ENCODE measurements at regions not wholly inside any gene's neighbourhood (a gene's known extent, or its start where the extent isn't known, plus 50 kb on each side); places are given as distances from the start of the nearest gene placed in this dataset.

GRCh38 chr2:129895526-129896082 lies 83.9 kb upstream of the RAB6C start:
- Mint-ChIP-seq H3K27me3 (peaks cover 28% of the 10 kb centered on the region), H3K36me3 (ENCODE audit: insufficient read depth) (no peaks in the 10 kb centered on the region), H3K27ac (no peak overlapping the region), H3K9me3 (ENCODE audit: low read depth) (peaks cover 8% of the 10 kb centered on the region), H3K4me3 (ENCODE audit: low read depth) (no peak overlapping the region), H3K4me1 (ENCODE audit: low read depth) (peaks cover 2% of the 10 kb centered on the region)
- no peak for DNase-seq (ENCODE audit: low spot score, unreplicated experiment)
- no peak for TF ChIP-seq CTCF (IDR thresholded peaks at IDR 0.05; ENCODE audit: unreplicated experiment)

DNA sequence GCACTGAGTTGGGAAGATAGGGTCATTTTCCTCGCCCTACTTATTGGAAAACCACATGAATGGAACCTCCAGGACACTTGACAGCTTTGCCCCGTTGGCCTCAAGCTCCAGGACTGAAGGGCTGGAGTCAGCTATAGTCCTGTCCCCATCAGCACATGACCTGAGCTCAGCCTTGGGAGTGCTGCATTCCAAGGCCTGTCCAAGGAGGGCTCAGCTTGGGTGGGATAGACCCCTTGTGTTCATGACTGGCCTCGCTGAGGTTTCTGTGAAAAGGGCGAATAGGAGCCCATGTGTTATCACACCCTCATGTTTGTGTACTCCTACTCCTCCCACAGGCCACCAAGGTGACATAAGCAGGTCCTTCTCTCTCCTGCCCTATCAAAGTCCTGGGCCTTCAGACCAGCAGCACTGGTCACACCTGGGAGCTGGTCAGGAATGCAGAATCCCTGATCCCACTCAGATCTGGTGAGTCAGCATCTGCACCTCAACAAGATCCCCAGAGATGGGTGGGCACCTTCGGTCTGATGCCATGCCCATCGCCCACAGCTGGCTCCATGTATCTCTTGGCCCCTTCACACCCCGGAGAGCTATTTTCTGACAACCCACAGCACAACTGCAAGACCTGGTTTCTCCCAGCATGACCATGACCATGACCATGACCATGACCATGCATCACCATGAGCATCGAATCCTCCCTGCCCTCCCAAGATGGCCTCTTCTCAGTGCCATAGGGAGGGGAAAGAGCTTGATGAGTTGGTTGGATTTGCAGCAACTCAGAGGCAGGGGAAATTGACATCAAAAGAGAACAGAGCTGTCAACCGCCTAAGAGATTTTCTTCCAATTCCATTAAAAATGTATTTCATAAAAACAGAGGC lies 83.0 kb upstream of the RAB6C start:
- no peak for TF ChIP-seq CTCF (IDR thresholded peaks at IDR 0.05; ENCODE audit: unreplicated experiment)

DNA sequence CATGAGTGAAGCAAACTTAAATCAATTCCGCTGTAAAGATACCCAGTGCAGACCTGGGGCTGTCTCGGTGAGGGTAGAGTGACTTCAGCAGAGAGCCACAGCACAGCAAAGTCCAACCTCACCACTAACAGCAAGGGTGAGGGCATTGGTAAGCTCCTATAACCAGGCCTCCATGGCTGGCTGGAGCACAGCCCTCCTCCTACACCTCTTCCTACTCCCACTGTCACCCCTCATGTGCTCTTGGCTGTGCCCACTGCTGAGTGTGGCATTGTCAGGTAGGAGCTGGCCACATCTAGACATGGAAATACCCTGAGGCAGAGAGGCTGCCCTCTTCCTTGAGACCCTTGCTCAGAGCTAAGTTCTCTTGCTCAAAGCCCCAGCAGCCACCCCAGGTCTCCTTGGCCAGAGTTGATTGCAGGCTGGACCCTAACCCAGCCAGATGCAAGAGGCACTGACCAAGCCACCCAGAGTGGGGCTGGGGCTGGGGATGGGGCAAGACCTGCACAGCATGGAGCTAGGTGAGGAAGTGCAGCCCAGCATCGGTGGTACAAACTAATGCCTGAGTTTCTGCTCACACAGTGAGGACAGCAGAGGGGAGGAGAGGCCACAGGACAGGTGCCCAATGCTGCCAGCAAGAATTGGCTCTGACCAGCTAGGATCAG lies 77.6 kb upstream of the RAB6C start:
- H3K27ac Mint-ChIP-seq = no peak overlapping the region
- no peak for TF ChIP-seq CTCF (IDR thresholded peaks at IDR 0.05; ENCODE audit: unreplicated experiment)
- H3K9me3 Mint-ChIP-seq (ENCODE audit: low read depth) = peaks cover 8% of the 10 kb centered on the region
- peak; percentile 5 for DNase-seq (ENCODE audit: low spot score, unreplicated experiment)
- H3K4me1 Mint-ChIP-seq (ENCODE audit: low read depth) = peaks cover 7% of the 10 kb centered on the region
- no peak overlapping the region for H3K4me3 Mint-ChIP-seq (ENCODE audit: low read depth)
- peaks cover 8% of the 10 kb centered on the region for H3K27me3 Mint-ChIP-seq
- H3K36me3 Mint-ChIP-seq (ENCODE audit: insufficient read depth) = no peaks in the 10 kb centered on the region

More for the DNA sequence above, 83.0 kb upstream of the RAB6C start:
- Mint-ChIP-seq H3K4me1 (ENCODE audit: low read depth) (no peaks in the 10 kb centered on the region), H3K27ac (no peak overlapping the region), H3K4me3 (ENCODE audit: low read depth) (no peak overlapping the region), H3K9me3 (ENCODE audit: low read depth) (peaks cover 8% of the 10 kb centered on the region), H3K27me3 (peaks cover 21% of the 10 kb centered on the region), H3K36me3 (ENCODE audit: insufficient read depth) (no peaks in the 10 kb centered on the region)
- no peak for DNase-seq (ENCODE audit: low spot score, unreplicated experiment)

DNA sequence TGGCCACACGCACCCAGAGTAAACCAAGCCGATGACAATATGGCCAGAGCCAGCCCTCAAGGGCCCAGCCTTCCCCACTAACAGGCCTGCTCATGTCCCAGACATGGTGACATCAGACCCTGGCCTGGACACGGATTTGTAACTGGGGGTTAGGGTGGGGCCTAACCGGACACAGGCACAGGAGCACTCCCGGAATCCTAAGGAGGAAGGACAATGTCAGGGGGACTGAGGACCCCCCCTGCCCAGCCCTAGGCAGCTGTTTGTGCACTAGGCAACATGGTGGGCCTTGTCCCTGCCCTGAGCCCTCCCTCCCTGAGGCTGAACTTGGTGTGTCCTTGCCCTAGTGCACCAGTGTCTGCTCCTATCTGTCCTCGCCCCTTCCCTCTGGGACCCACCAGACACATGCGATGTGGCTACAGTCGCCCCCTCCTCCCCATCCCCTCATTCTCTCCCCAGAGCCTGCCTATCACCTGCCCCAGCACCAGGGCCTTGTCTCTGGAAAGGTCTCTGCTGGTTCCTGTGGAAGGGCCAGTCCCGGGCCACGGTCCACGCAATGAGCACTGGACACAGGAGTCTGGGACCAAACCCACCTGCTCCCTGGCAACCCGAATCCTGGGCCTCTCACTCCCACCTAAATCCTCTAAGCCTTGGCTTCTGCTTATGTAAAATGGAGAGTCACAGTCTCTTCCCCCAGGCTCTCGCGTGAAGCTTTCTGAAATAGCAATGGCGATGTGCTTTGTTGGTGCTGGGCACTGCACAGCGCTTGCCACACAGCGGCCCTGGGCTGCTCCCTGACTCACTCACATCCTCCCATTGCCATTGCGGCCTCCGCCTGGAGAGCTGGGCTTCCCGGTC lies 76.5 kb upstream of the RAB6C start:
- no peak overlapping the region for H3K27ac Mint-ChIP-seq
- TF ChIP-seq CTCF (IDR thresholded peaks at IDR 0.05; ENCODE audit: unreplicated experiment) = no peak
- H3K9me3 Mint-ChIP-seq (ENCODE audit: low read depth) = peaks cover 8% of the 10 kb centered on the region
- H3K4me1 Mint-ChIP-seq (ENCODE audit: low read depth) = peaks cover 9% of the 10 kb centered on the region
- H3K4me3 Mint-ChIP-seq (ENCODE audit: low read depth) = no peak overlapping the region
- peaks cover 12% of the 10 kb centered on the region for H3K27me3 Mint-ChIP-seq
- H3K36me3 Mint-ChIP-seq (ENCODE audit: insufficient read depth) = no peaks in the 10 kb centered on the region
- DNase-seq (ENCODE audit: low spot score, unreplicated experiment) = no peak
